Coronary artery (tissue), 2 donors: ENCODE measurements at regions not wholly inside any gene's neighbourhood (a gene's known extent, or its start where the extent isn't known, plus 50 kb on each side); places are given as distances from the start of the nearest gene placed in this dataset.
"Not testable (repeated sequence)": the region's sequence is repeated elsewhere in the genome, so short reads cannot be mapped to it uniquely, and the experiment has no call there.

Experiments used
- DNase-seq: peaks from one replicate; pipeline ENCODE4 v3.0.0-alpha.2; 2017; ENCODE audit warnings: low spot score
- H3K27ac ChIP-seq, 2 donors: fragments of 200-600 bp; sonication (generic); one replicate each; pipeline ENCODE4 v1.5.1; 2016 to 2019
- H3K4me3 ChIP-seq: fragments of 200-600 bp; sonication (generic); 2 replicates; pipeline ENCODE4 v1.5.1; 2016; ENCODE audit warnings: mild to moderate bottlenecking, moderate library complexity
- CTCF ChIP-seq: fragments of 200-600 bp; sonication (generic); IDR thresholded peaks from one replicate; pipeline ENCODE4 v1.5.1; 2019; ENCODE audit warnings: antibody characterized with exemption

GRCh38 chrX:67213686-67214085 is 330.1 kb upstream of the AR start:
- H3K4me3 ChIP-seq, H3K27ac ChIP-seq: not testable (repeated sequence)

DNA sequence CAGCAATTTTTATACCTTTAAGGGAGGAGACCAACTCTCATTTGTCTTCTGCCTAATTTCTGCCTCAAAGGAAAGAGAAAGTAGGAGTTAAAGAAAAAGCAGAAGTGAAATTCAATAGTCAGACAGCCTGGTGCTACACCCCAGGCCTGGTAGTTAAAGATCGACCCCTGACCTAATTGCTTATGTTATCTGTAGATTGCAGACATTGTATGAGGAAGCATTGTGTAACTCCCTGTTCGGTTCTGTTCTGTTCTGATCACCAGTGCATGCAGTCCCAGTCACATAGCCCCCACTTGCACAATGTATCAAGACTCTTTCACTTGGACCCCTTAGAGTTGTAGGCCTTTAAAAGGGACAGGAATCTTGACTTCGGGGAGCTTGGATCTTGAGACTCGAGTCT is 335.9 kb upstream of the AR start:
- Histone ChIP-seq H3K27ac (no peak overlapping the region), H3K4me3 (no peak overlapping the region)
- no peak for TF ChIP-seq CTCF
- no peak for DNase-seq

More at GRCh38 chrX:67213686-67214085, 330.1 kb upstream of the AR start:
- not testable (repeated sequence) for DNase-seq

GRCh38 chrX:67159437-67159836 is 384.4 kb upstream of the AR start:
- no peak for TF ChIP-seq CTCF
- no peak for DNase-seq
- Histone ChIP-seq H3K4me3 (no peak overlapping the region), H3K27ac (no peak overlapping the region)

GRCh38 chrX:67114635-67115034 is 429.2 kb upstream of the AR start:
- no peak for TF ChIP-seq CTCF
- Histone ChIP-seq H3K4me3 (no peak overlapping the region), H3K27ac (no peak overlapping the region)
- DNase-seq, result no peak

DNA sequence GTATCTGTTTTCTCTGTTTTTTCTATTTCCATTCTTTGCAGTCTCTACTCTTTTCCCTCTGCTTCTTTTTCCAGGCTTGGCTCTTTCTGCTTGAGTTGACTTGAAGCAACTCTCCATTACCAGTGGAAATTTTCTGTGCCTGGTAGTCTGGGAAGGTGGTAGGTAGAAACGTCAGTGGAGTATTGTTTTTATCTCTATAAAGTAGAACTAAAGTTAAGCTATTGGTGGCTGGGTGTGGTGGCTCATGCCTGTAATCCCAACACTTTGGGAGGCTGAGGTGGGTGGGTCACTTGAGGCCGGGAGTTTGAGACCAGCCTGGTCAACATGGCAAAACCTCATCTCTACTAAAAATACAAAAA is 438.1 kb upstream of the AR start:
- H3K27ac ChIP-seq, result no peak overlapping the region
- DNase-seq, result no peak
- no peak for TF ChIP-seq CTCF
- no peak overlapping the region for H3K4me3 ChIP-seq

DNA sequence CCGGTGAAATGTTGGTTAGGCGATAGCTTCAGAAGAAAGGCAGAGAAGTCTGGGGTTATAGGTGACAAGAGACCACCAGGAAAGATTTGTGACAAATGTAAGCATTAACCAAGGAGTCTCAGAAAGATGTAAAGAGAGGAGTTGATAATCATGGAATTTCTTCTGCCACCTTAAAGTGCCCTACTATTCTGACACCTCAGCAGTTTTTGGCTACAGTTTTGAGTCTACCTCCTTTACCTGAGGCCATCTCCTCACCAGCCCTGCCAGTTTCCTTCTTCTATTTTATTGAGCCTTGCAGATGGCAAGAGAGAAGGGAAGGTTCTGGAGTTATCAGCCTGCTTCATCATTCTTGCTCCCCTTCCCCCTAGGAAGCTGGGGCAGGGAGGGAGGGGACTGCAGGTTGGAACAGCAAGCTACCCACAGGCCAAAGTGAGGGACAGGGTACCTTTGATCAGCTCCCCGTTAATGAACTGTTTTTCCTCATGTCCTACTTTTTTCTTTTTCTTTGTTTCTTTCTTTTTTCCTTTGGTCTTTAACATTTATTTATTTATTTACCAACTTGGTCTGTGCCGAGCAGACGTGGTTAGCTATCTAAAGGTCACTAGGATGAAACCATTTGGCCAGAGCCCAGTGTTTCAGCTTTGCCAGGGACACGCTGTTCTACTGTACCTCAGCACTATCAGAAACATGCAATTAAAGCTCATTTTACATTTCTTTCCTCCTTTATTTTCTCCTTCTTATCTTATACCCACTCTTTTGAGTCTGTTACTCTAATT is 438.7 kb upstream of the AR start:
- Histone ChIP-seq H3K4me3 (no peak overlapping the region), H3K27ac (no peak overlapping the region)
- no peak for DNase-seq
- no peak for TF ChIP-seq CTCF

GRCh38 chrX:67100031-67100884 is 443.6 kb upstream of the AR start:
- no peak for TF ChIP-seq CTCF
- H3K27ac ChIP-seq, result no peak overlapping the region
- H3K4me3 ChIP-seq, result no peak overlapping the region
- DNase-seq, result no peak
